Neural progenitor cell (in vitro differentiated cells): ENCODE measurements at regions not wholly inside any gene's neighbourhood (a gene's known extent, or its start where the extent isn't known, plus 50 kb on each side); places are given as distances from the start of the nearest gene placed in this dataset.
A peak's percentile ranks its signal among the peaks of the same experiment; 100 is the strongest.

Source experiments
- DNase-seq: peaks from one replicate; pipeline ENCODE4 v3.0.0-alpha.2; 2016; ENCODE audit warnings: low spot score
- H2AFZ ChIP-seq: fragments of 200-600 bp; sonication (generic); replicated peaks from 2 replicates; pipeline ENCODE4 v1.6.1; 2016; ENCODE audit warnings: antibody characterized with exemption
- H3F3A ChIP-seq: fragments of 200-600 bp; sonication (generic); 2 replicates; pipeline ENCODE4 v1.6.1; 2016; ENCODE audit warnings: antibody characterized with exemption, low read depth
- H3K27ac ChIP-seq: fragments of 200-600 bp; sonication (generic); 2 replicates; pipeline ENCODE4 v1.5.1; 2016; ENCODE audit warnings: mild to moderate bottlenecking
- H3K27me3 ChIP-seq: fragments of 200-600 bp; sonication (generic); 2 replicates; pipeline ENCODE4 v1.6.1; 2016; ENCODE audit warnings: mild to moderate bottlenecking, moderate library complexity
- H3K36me3 ChIP-seq: fragments of 200-600 bp; sonication (generic); 2 replicates; pipeline ENCODE4 v1.5.1; 2016
- H3K4me1 ChIP-seq: fragments of 200-600 bp; sonication (generic); 2 replicates; pipeline ENCODE4 v1.6.1; 2016; ENCODE audit warnings: mixed run types
- H3K4me2 ChIP-seq: fragments of 200-600 bp; sonication (generic); 2 replicates; pipeline ENCODE4 v1.6.1; 2016
- H3K4me3 ChIP-seq: fragments of 200-600 bp; sonication (generic); 2 replicates; pipeline ENCODE4 v1.5.1; 2016
- H3K79me2 ChIP-seq: fragments of 200-600 bp; sonication (generic); 2 replicates; pipeline ENCODE4 v1.6.1; 2016; ENCODE audit warnings: low read depth
- H3K9ac ChIP-seq: fragments of 200-600 bp; sonication (generic); 2 replicates; pipeline ENCODE4 v1.6.1; 2016
- H3K9me3 ChIP-seq: fragments of 200-600 bp; sonication (generic); 2 replicates; pipeline ENCODE4 v1.5.1; 2016; ENCODE audit warnings: low read depth
- H4K20me1 ChIP-seq: fragments of 200-600 bp; sonication (generic); 2 replicates; pipeline ENCODE4 v1.6.1; 2016; ENCODE audit warnings: low read depth
- H3K27ac Mint-ChIP-seq: 3 replicates; pipeline ENCODE4 v1.8.0; 2021; ENCODE audit warnings: mixed read lengths
- H3K27me3 Mint-ChIP-seq: 2 replicates; pipeline ENCODE4 v1.8.0; 2022; ENCODE audit warnings: low read depth, mild to moderate bottlenecking, inconsistent platforms, moderate library complexity, mixed read lengths; ENCODE audit not compliant: insufficient read depth
- H3K36me3 Mint-ChIP-seq: 3 replicates; pipeline ENCODE4 v1.8.0; 2021; ENCODE audit warnings: mixed read lengths
- H3K4me1 Mint-ChIP-seq: 3 replicates; pipeline ENCODE4 v1.8.0; 2021; ENCODE audit warnings: mixed read lengths
- H3K4me3 Mint-ChIP-seq: 3 replicates; pipeline ENCODE4 v1.8.0; 2021; ENCODE audit warnings: mild to moderate bottlenecking, moderate library complexity, mixed read lengths
- H3K9me3 Mint-ChIP-seq: 3 replicates; pipeline ENCODE4 v1.8.0; 2020; ENCODE audit warnings: mixed read lengths
- CTCF ChIP-seq: fragments of 200-600 bp; sonication (generic); IDR thresholded peaks from 2 replicates; pipeline ENCODE4 v1.5.1; 2017; ENCODE audit warnings: antibody characterized with exemption, mild to moderate bottlenecking
- EZH2 ChIP-seq: fragments of 200-600 bp; sonication (generic); IDR thresholded peaks from 2 replicates; pipeline ENCODE4 v1.6.1; 2017; ENCODE audit warnings: antibody characterized with exemption, mild to moderate bottlenecking, moderate library complexity
- EZH2phosphoT487 ChIP-seq: fragments of 200-600 bp; sonication (generic); IDR thresholded peaks from 2 replicates; pipeline ENCODE4 v1.6.1; 2017; ENCODE audit warnings: antibody characterized with exemption

DNA sequence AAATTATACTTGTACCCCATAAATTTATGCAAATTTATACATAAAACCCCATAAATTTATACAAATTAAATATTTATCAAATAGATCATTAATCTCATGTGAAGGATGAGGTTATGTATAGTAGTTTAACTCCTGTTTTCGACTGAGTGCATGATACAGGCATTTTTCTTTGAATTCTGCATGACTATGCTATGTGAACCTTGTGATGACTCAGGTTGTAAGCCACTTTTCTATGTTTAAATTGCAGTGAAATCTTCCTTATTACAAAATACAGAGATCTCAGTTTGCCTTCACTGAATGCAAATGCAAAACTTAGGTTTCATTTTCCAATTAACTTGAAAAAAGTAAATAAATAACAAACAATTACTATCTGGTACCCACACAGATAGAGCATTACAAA lies 843.7 kb downstream of the CDH11 start:
- Histone ChIP-seq H3K27ac (no peak overlapping the region), H3K9ac (no peak overlapping the region), H3K4me3 (no peak overlapping the region), H4K20me1 (no peaks in the 10 kb centered on the region), H3K4me2 (no peak overlapping the region), H2AFZ (no peak overlapping the region), H3K9me3 (no peaks in the 10 kb centered on the region), H3K27me3 (no peaks in the 10 kb centered on the region), H3K4me1 (no peaks in the 10 kb centered on the region), H3F3A (no peaks in the 10 kb centered on the region), H3K79me2 (no peaks in the 10 kb centered on the region), H3K36me3 (no peaks in the 10 kb centered on the region)
- no peak overlapping the region for H3K4me3 Mint-ChIP-seq
- H3K27me3 Mint-ChIP-seq, result no peaks in the 10 kb centered on the region
- no peak for TF ChIP-seq EZH2phosphoT487
- TF ChIP-seq CTCF, result no peak
- no peak for TF ChIP-seq EZH2
- H3K36me3 Mint-ChIP-seq, result no peaks in the 10 kb centered on the region
- H3K9me3 Mint-ChIP-seq, result no peaks in the 10 kb centered on the region
- DNase-seq, result no peak
- H3K4me1 Mint-ChIP-seq, result no peaks in the 10 kb centered on the region
- no peak overlapping the region for H3K27ac Mint-ChIP-seq

DNA sequence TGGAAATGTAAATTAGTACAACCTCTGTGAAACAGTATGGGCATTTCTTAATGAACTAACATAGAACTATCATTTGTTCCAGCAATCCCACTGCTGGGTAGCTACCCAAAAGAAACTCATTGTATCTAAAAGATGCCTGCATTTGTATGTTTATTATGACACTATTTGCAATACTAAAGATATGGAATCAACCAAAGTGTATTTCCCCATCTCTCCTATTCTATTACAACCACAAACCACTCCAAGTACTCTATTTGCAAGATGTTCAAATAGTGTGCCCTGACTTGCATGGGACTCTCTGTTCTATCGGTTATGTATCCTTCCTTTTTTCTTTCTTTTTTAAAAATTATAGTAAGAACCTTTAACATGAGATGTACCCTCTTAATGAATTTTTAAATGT lies 845.2 kb downstream of the CDH11 start:
- H3K4me1 Mint-ChIP-seq, result peaks cover 4% of the 10 kb centered on the region
- H3K9ac ChIP-seq, result no peak overlapping the region
- no peak overlapping the region for H3K27ac ChIP-seq
- no peak overlapping the region for H3K27ac Mint-ChIP-seq
- H3K4me3 Mint-ChIP-seq, result no peak overlapping the region
- no peaks in the 10 kb centered on the region for H3F3A ChIP-seq
- DNase-seq, result no peak
- no peak overlapping the region for H2AFZ ChIP-seq
- no peaks in the 10 kb centered on the region for H3K9me3 ChIP-seq
- TF ChIP-seq CTCF (no peak), EZH2 (no peak), EZH2phosphoT487 (no peak)
- no peak overlapping the region for H3K4me3 ChIP-seq
- H3K9me3 Mint-ChIP-seq, result no peaks in the 10 kb centered on the region
- H3K36me3 ChIP-seq, result no peaks in the 10 kb centered on the region
- H3K79me2 ChIP-seq, result no peaks in the 10 kb centered on the region
- no peaks in the 10 kb centered on the region for H3K36me3 Mint-ChIP-seq
- no peak overlapping the region for H3K4me2 ChIP-seq
- H3K27me3 Mint-ChIP-seq, result no peaks in the 10 kb centered on the region
- H3K4me1 ChIP-seq, result no peaks in the 10 kb centered on the region
- H4K20me1 ChIP-seq, result no peaks in the 10 kb centered on the region
- no peaks in the 10 kb centered on the region for H3K27me3 ChIP-seq

GRCh38 chr16:64272028-64272427 lies 849.8 kb downstream of the CDH11 start:
- no peak for DNase-seq
- Histone ChIP-seq H3K4me2 (no peak overlapping the region), H3F3A (no peaks in the 10 kb centered on the region), H3K27ac (no peak overlapping the region), H3K9ac (no peak overlapping the region), H4K20me1 (no peaks in the 10 kb centered on the region), H3K4me3 (no peak overlapping the region), H3K9me3 (no peaks in the 10 kb centered on the region), H2AFZ (no peak overlapping the region), H3K36me3 (no peaks in the 10 kb centered on the region), H3K79me2 (no peaks in the 10 kb centered on the region), H3K27me3 (no peaks in the 10 kb centered on the region), H3K4me1 (no peaks in the 10 kb centered on the region)
- Mint-ChIP-seq H3K9me3 (peaks cover 8% of the 10 kb centered on the region), H3K4me3 (no peak overlapping the region), H3K27ac (no peak overlapping the region), H3K27me3 (no peaks in the 10 kb centered on the region), H3K36me3 (peaks cover 2% of the 10 kb centered on the region), H3K4me1 (peaks cover 4% of the 10 kb centered on the region)
- no peak for TF ChIP-seq EZH2
- no peak for TF ChIP-seq CTCF
- TF ChIP-seq EZH2phosphoT487, result no peak

GRCh38 chr16:64269756-64270155 lies 852.1 kb downstream of the CDH11 start:
- Histone ChIP-seq H3K79me2 (no peaks in the 10 kb centered on the region), H2AFZ (peak overlapping the region; percentile 31), H3F3A (no peaks in the 10 kb centered on the region), H3K9me3 (no peaks in the 10 kb centered on the region), H4K20me1 (no peaks in the 10 kb centered on the region), H3K4me1 (no peaks in the 10 kb centered on the region), H3K27ac (no peak overlapping the region), H3K36me3 (no peaks in the 10 kb centered on the region), H3K4me2 (no peak overlapping the region), H3K4me3 (no peak overlapping the region), H3K27me3 (no peaks in the 10 kb centered on the region), H3K9ac (no peak overlapping the region)
- Mint-ChIP-seq H3K36me3 (peaks cover 2% of the 10 kb centered on the region), H3K4me1 (peaks cover 4% of the 10 kb centered on the region), H3K4me3 (no peak overlapping the region), H3K27ac (no peak overlapping the region), H3K9me3 (peaks cover 8% of the 10 kb centered on the region), H3K27me3 (no peaks in the 10 kb centered on the region)
- no peak for DNase-seq
- TF ChIP-seq EZH2, result no peak
- TF ChIP-seq EZH2phosphoT487, result no peak
- no peak for TF ChIP-seq CTCF
